GM21390 (cell line): ENCODE measurements at regions not wholly inside any gene's neighbourhood (a gene's known extent, or its start where the extent isn't known, plus 50 kb on each side); places are given as distances from the start of the nearest gene placed in this dataset.
"Not testable (repeated sequence)": the region's sequence is repeated elsewhere in the genome, so short reads cannot be mapped to it uniquely, and the experiment has no call there.

Experiments used
- ATAC-seq: cut with Tn5 transposase; IDR thresholded peaks from one replicate; pipeline ENCODE4 v1.9.1; 2021; ENCODE audit not compliant: unreplicated experiment

GRCh38 chr1:66455446-66455845, 78.5 kb upstream of the SGIP1 start:
- no peak for ATAC-seq

- no peak for ATAC-seq
Measured at GRCh38 chr1:66460776-66461175, 73.2 kb upstream of the SGIP1 start.

- no peak for ATAC-seq
Measured at GRCh38 chr1:66462313-66462712, 71.6 kb upstream of the SGIP1 start.

GRCh38 chr1:66464351-66464750, 69.6 kb upstream of the SGIP1 start:
- no peak for ATAC-seq

- no peak for ATAC-seq
Measured at GRCh38 chr1:66464802-66465201, 69.2 kb upstream of the SGIP1 start.

GRCh38 chr1:66466695-66467094, 67.3 kb upstream of the SGIP1 start:
- not testable (repeated sequence) for ATAC-seq

GRCh38 chr1:66468722-66469121, 65.2 kb upstream of the SGIP1 start:
- ATAC-seq, result no peak

- no peak for ATAC-seq
Measured at GRCh38 chr1:66475940-66476339, 58.0 kb upstream of the SGIP1 start.

GRCh38 chr1:66476774-66477173, 57.2 kb upstream of the SGIP1 start:
- ATAC-seq, result no peak

- no peak for ATAC-seq
Measured at GRCh38 chr1:66478116-66478515, 55.8 kb upstream of the SGIP1 start.

- ATAC-seq, result no peak
Measured at GRCh38 chr1:66480162-66480561, 53.8 kb upstream of the SGIP1 start.

GRCh38 chr1:66481215-66481614, 52.7 kb upstream of the SGIP1 start:
- not testable (repeated sequence) for ATAC-seq
